ACC112 (cell line): ENCODE measurements at regions not wholly inside any gene's neighbourhood (a gene's known extent, or its start where the extent isn't known, plus 50 kb on each side); places are given as distances from the start of the nearest gene placed in this dataset.
"Not testable (repeated sequence)": the region's sequence is repeated elsewhere in the genome, so short reads cannot be mapped to it uniquely, and the experiment has no call there.

Experiments used
- H2AFZ ChIP-seq: fragments of 200-600 bp; sonication (generic); one replicate; pipeline ENCODE4 v1.6.0; 2017; ENCODE audit warnings: antibody characterized with exemption, low read length; ENCODE audit not compliant: unreplicated experiment
- H3K27ac ChIP-seq: fragments of 200-600 bp; sonication (generic); 2 replicates; pipeline ENCODE4 v1.5.1; 2014; ENCODE audit warnings: low read depth, mild to moderate bottlenecking, antibody characterized with exemption, low read length, moderate library complexity
- H3K27me3 ChIP-seq: fragments of 200-600 bp; sonication (generic); 2 replicates; pipeline ENCODE4 v1.6.1; 2014; ENCODE audit warnings: mild to moderate bottlenecking, antibody characterized with exemption, low read length, moderate library complexity, mixed read lengths; ENCODE audit not compliant: insufficient read depth
- H3K36me3 ChIP-seq: fragments of 200-600 bp; sonication (generic); 2 replicates; pipeline ENCODE4 v1.6.1; 2016; ENCODE audit warnings: mild to moderate bottlenecking, antibody characterized with exemption, low read length, moderate library complexity, mixed read lengths; ENCODE audit not compliant: insufficient read depth
- H3K4me1 ChIP-seq: fragments of 200-600 bp; sonication (generic); one replicate; pipeline ENCODE4 v1.6.1; 2016; ENCODE audit warnings: low read length, mixed read lengths; ENCODE audit not compliant: insufficient read depth, unreplicated experiment, control insufficient read depth
- H3K4me3 ChIP-seq: fragments of 200-600 bp; sonication (generic); 2 replicates; pipeline ENCODE4 v1.5.1; 2014; ENCODE audit warnings: mild to moderate bottlenecking, low read depth, low read length
- H3K79me2 ChIP-seq: fragments of 200-600 bp; sonication (generic); one replicate; pipeline ENCODE4 v1.6.0; 2016; ENCODE audit warnings: low read length; ENCODE audit not compliant: control insufficient read depth, unreplicated experiment, insufficient read depth

- no peak overlapping the region for H3K27ac ChIP-seq
- H3K27me3 ChIP-seq, result no peaks in the 10 kb centered on the region
- H2AFZ ChIP-seq, result no peak overlapping the region
- H3K79me2 ChIP-seq, result no peaks in the 10 kb centered on the region
- H3K36me3 ChIP-seq, result no peaks in the 10 kb centered on the region
- H3K4me1 ChIP-seq, result no peaks in the 10 kb centered on the region
- H3K4me3 ChIP-seq, result no peak overlapping the region
These were observed 89.7 kb upstream of the KCNAB1 start for GRCh38 chr3:156030723-156031122.

- no peaks in the 10 kb centered on the region for H3K79me2 ChIP-seq
- no peaks in the 10 kb centered on the region for H3K36me3 ChIP-seq
- no peak overlapping the region for H3K4me3 ChIP-seq
- no peak overlapping the region for H3K27ac ChIP-seq
- no peak overlapping the region for H2AFZ ChIP-seq
- no peaks in the 10 kb centered on the region for H3K27me3 ChIP-seq
- H3K4me1 ChIP-seq, result no peaks in the 10 kb centered on the region
These were observed 87.0 kb upstream of the KCNAB1 start for GRCh38 chr3:156033428-156033827.

GRCh38 chr3:156035158-156035557, 85.2 kb upstream of the KCNAB1 start:
- Histone ChIP-seq H3K4me3 (no peak overlapping the region), H3K79me2 (no peaks in the 10 kb centered on the region), H3K27ac (no peak overlapping the region), H2AFZ (no peak overlapping the region), H3K4me1 (peaks cover 4% of the 10 kb centered on the region), H3K36me3 (no peaks in the 10 kb centered on the region), H3K27me3 (no peaks in the 10 kb centered on the region)

DNA sequence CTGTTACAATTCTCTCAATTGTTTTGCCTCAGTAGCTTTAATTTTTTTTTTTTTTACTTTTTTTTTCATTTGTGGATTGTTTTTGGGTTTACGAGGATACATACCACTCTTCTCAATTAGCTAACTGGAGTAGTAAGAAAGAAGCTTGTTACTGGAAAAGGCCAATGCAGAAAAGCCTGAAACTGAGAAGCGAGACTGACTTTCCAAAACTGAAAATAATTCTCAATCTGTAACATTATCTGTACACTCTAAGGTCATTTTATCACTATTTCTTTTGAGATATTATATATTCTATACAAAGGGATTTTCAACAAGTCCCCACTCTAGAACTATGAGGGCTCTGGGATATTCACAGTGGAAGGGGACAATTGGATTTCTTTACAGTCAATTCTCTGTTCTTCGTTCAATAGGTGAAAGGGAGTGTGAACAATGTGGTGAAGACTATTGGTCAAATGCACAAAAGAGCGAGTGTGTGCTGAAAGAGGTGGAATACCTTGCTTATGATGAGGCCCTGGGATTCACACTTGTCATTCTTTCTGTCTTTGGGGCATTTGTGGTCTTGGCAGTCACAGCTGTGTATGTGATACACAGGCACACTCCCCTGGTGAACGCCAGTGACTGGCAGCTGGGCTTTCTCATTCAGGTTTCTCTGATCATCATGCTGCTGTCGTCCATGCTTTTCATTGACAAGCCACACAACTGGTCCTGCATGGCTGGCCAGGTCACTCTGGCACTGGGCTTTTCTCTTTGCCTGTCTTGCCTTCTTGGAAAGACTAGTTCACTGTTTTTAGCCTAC, 83.9 kb upstream of the KCNAB1 start:
- no peaks in the 10 kb centered on the region for H3K27me3 ChIP-seq
- H3K36me3 ChIP-seq, result no peaks in the 10 kb centered on the region
- no peak overlapping the region for H3K27ac ChIP-seq
- no peak overlapping the region for H3K4me3 ChIP-seq
- H2AFZ ChIP-seq, result no peak overlapping the region
- peaks cover 4% of the 10 kb centered on the region for H3K4me1 ChIP-seq
- no peaks in the 10 kb centered on the region for H3K79me2 ChIP-seq

- Histone ChIP-seq H3K79me2 (no peaks in the 10 kb centered on the region), H3K27ac (no peak overlapping the region), H3K36me3 (no peaks in the 10 kb centered on the region), H3K4me3 (no peak overlapping the region), H2AFZ (no peak overlapping the region), H3K4me1 (peaks cover 4% of the 10 kb centered on the region), H3K27me3 (no peaks in the 10 kb centered on the region)
These were observed 83.0 kb upstream of the KCNAB1 start for GRCh38 chr3:156037356-156037755.

- no peaks in the 10 kb centered on the region for H3K27me3 ChIP-seq
- no peaks in the 10 kb centered on the region for H3K36me3 ChIP-seq
- peak overlapping the region; percentile 53 for H2AFZ ChIP-seq
- no peak overlapping the region for H3K4me3 ChIP-seq
- H3K4me1 ChIP-seq, result peaks cover 4% of the 10 kb centered on the region
- no peaks in the 10 kb centered on the region for H3K79me2 ChIP-seq
- no peak overlapping the region for H3K27ac ChIP-seq
These were observed 81.5 kb upstream of the KCNAB1 start for GRCh38 chr3:156038869-156039268.

DNA sequence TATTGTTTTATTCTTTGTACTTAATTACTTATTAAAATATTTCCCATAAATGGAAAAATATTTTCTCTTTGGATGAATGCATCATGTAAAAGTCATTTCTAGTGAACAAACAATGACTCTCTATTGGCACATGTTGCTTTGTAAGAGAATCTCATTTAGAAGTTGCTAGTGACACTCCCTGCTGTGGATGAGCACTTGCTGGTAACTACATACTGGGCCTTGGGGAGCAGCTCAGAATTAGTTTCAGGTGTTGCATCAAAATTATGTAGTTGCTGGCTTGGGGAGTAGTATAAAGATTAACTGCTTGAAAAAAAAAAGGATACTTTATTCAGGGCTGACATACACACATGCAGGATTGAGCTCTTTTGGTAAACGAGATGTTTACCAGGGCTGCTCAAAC, 80.3 kb upstream of the KCNAB1 start:
- H2AFZ ChIP-seq, result no peak overlapping the region
- no peaks in the 10 kb centered on the region for H3K79me2 ChIP-seq
- no peaks in the 10 kb centered on the region for H3K36me3 ChIP-seq
- H3K27ac ChIP-seq, result no peak overlapping the region
- no peaks in the 10 kb centered on the region for H3K27me3 ChIP-seq
- H3K4me3 ChIP-seq, result no peak overlapping the region
- peaks cover 4% of the 10 kb centered on the region for H3K4me1 ChIP-seq

DNA sequence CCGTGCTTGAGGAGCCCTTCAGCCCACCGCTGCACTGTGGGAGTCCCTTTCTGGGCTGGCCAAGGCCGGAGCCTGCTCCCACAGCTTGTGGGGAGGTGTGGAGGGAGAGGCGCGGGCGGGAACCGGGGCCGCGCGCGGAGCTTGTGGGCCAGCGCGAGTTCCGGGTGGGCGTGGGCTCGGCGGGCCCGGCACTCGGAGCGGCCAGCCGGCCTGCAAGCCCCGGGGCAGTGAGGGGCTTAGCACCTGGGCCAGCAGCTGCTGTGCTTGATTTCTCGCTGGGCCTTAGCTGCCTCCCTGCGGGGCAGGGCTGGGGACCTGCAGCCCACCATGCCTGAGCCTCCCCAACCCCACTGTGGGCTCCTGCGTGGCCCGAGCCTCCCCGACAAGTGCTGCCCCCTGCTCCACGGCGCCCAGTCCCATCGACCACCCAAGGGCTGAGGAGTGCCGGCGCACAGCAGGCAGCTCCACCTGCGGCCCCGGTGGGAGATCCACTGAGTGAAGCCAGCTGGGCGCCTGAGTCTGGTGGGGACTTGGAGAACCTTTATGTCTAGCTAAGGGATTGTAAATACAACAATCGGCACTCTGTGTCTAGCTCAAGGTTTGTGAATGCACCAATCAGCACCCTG, 79.0 kb upstream of the KCNAB1 start:
- not testable (repeated sequence) for H3K4me1 ChIP-seq, H3K27ac ChIP-seq, H3K36me3 ChIP-seq, H3K79me2 ChIP-seq, H2AFZ ChIP-seq, H3K4me3 ChIP-seq, H3K27me3 ChIP-seq

- not testable (repeated sequence) for H3K27ac ChIP-seq, H3K36me3 ChIP-seq, H3K79me2 ChIP-seq, H2AFZ ChIP-seq, H3K27me3 ChIP-seq, H3K4me3 ChIP-seq, H3K4me1 ChIP-seq
These were observed 78.5 kb upstream of the KCNAB1 start for GRCh38 chr3:156041856-156042255.

- H3K4me1 ChIP-seq, H3K36me3 ChIP-seq, H3K27ac ChIP-seq, H3K4me3 ChIP-seq, H3K79me2 ChIP-seq, H3K27me3 ChIP-seq, H2AFZ ChIP-seq: not testable (repeated sequence)
These were observed 76.3 kb upstream of the KCNAB1 start for GRCh38 chr3:156043832-156044633.

DNA sequence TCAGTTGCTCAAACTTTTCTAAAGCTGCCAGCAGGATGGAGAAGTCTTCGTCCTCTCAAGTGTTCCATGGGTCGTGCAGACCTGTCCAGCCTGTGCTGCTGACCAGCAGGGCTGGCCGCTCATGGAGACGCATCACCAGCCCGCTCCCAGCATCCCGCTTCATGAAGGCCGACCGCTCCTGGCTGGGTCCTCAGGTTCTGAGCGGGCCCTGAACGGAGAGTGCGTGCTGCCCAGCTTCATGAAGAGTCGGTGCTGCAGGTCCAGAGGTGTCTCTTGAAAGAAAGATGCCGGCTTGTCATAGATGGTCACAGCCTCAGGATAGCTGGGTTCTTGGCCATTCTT, 75.8 kb upstream of the KCNAB1 start:
- Histone ChIP-seq H3K4me3 (no peak overlapping the region), H2AFZ (no peak overlapping the region), H3K27ac (no peak overlapping the region)

More for the DNA sequence above, 75.8 kb upstream of the KCNAB1 start:
- Histone ChIP-seq H3K79me2 (no peaks in the 10 kb centered on the region), H3K36me3 (no peaks in the 10 kb centered on the region), H3K4me1 (no peaks in the 10 kb centered on the region), H3K27me3 (no peaks in the 10 kb centered on the region)
